ENCODE measurements at regions not wholly inside any gene's neighbourhood (a gene's known extent, or its start where the extent isn't known, plus 50 kb on each side); places are given as distances from the start of the nearest gene placed in this dataset.

GRCh38 chr11:42646959-42647358, 664.8 kb upstream of the API5 start:
- no peak for DNase-seq

GRCh38 chr11:42647993-42648392, 663.8 kb upstream of the API5 start:
- DNase-seq: no peak

GRCh38 chr11:42651621-42652020, 660.2 kb upstream of the API5 start:
- no peak for DNase-seq

- no peak for DNase-seq
Measured at GRCh38 chr11:42657169-42657568, 654.6 kb upstream of the API5 start.

GRCh38 chr11:42661942-42662341, 649.9 kb upstream of the API5 start:
- DNase-seq: no peak

GRCh38 chr11:42669248-42669976, 642.4 kb upstream of the API5 start:
- no peak for DNase-seq

- DNase-seq: no peak
Measured at GRCh38 chr11:42674436-42674835, 637.4 kb upstream of the API5 start.

- DNase-seq: no peak
Measured at GRCh38 chr11:42707541-42707940, 604.3 kb upstream of the API5 start.

GRCh38 chr11:42709216-42709615, 602.6 kb upstream of the API5 start:
- DNase-seq: no peak

- DNase-seq: no peak
Measured at GRCh38 chr11:42713279-42713678, 598.5 kb upstream of the API5 start.

- DNase-seq: no peak
Measured at GRCh38 chr11:42713753-42714152, 598.0 kb upstream of the API5 start.

- no peak for DNase-seq
Measured at GRCh38 chr11:42720716-42721563, 590.9 kb upstream of the API5 start.

- DNase-seq: no peak
Measured at GRCh38 chr11:42727879-42728278, 583.9 kb upstream of the API5 start.

- DNase-seq: peak; percentile 72
Measured at GRCh38 chr11:42762348-42762747, 549.4 kb upstream of the API5 start.

- DNase-seq: no peak
Measured at GRCh38 chr11:42764936-42765335, 546.9 kb upstream of the API5 start.

- DNase-seq: no peak
Measured at GRCh38 chr11:42768576-42768975, 543.2 kb upstream of the API5 start.

GRCh38 chr11:42770444-42771065, 541.2 kb upstream of the API5 start:
- DNase-seq: peak; percentile 55

- no peak for DNase-seq
Measured at GRCh38 chr11:42772886-42773285, 538.9 kb upstream of the API5 start.

- no peak for DNase-seq
Measured at GRCh38 chr11:42773729-42774128, 538.1 kb upstream of the API5 start.

GRCh38 chr11:42774567-42774966, 537.2 kb upstream of the API5 start:
- DNase-seq: no peak

- DNase-seq: no peak
Measured at GRCh38 chr11:42777776-42778175, 534.0 kb upstream of the API5 start.

GRCh38 chr11:42778193-42778592, 533.6 kb upstream of the API5 start:
- DNase-seq: no peak

- DNase-seq: no peak
Measured at GRCh38 chr11:42779555-42779954, 532.2 kb upstream of the API5 start.

GRCh38 chr11:42786981-42787380, 524.8 kb upstream of the API5 start:
- no peak for DNase-seq

Data from islet precursor cell (in vitro differentiated cells).